Right renal cortex interstitium (tissue), 3 donors: ENCODE measurements at regions not wholly inside any gene's neighbourhood (a gene's known extent, or its start where the extent isn't known, plus 50 kb on each side); places are given as distances from the start of the nearest gene placed in this dataset.

Experiments
- DNase-seq, 3 donors: peaks; one replicate each; pipeline ENCODE4 v3.0.0-alpha.2; 2013; ENCODE audit warnings: low read depth in 3 of 3, low spot score in 2 of 3

DNA sequence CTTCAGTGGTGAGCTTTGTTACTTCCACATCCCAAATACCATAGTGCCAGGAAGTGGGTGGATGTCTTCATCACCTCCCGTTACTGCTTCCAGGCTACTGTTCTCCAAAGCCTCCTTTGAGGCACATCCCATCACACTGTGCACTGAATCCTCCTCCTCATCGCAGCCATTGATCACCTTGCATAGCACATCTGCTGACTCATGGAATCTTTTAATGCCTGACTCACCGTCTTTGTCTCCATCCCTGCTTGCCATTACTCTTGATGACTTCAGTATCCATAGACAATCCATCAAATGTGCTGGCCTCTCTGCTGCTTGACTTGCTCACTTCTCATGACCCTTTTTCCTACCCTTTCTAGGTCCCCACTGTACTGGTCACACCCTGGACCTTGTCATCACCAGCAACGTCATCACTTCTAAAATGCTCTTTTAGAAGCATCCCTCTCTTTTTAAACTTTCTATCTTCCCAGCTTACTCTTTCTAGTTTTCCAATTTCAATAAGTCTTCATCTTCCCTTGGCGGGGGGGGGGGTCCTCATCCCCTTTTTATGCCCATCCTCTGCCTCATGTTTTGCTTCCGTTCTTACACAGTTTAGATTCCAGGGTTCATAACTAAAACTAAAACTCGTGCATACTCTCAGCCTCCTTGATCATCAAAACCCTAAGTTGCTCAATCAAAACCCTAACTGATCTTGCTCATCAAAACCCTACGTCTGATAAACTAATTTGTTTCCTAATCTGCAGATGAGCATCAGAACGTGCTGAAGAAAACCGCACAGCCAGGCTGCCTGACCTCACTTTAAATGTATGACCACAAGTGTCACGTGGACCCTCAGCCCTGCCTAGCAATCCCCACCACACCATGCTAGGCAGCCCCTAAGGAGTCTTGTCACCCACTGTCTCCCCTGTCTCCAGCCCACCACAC is 289.7 kb upstream of the ZFHX3 start:
- no peak for DNase-seq

DNA sequence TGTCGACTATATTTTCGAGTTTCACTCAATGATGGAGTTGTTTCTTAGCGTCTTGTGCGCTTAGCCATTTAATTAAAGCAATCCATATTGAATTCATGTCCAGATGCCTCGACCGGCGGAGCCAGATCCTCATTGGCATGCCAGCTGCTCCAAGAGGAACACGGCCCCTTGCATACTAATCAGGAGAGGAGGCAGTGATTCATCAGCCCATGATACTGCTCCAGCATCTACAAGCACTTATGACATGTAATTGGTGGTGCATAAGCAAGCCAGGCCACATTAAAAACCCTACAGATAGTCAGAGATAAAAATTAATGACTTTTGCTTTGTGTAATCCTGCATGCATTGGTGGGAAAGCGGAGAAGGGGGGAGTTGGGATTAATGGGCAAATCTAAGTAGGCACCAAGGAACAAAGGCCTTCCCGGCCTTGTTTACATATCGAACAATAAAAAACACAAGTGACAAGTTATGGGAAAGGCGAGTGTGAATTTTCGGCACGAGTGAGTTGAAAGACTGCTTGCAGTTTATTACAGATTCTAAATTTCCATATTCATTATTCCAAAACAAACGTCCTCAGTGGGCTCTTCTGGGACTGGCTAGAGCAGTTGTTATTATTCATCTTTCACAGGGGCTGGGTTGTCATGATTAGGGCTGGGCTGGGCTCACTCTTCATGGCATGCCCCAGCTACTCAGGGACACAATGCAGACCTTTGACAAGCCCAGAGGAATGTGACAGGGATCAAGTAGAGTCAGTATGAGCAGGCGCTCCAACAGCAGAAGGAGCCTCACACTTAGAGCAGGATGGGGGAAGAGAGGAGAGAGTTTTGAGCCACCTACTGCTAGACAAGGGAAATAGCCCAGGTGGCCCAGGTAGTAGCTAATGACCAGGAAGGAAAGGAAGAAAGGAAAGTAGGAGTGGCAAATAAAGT is 281.7 kb upstream of the ZFHX3 start:
- no peak for DNase-seq

DNA sequence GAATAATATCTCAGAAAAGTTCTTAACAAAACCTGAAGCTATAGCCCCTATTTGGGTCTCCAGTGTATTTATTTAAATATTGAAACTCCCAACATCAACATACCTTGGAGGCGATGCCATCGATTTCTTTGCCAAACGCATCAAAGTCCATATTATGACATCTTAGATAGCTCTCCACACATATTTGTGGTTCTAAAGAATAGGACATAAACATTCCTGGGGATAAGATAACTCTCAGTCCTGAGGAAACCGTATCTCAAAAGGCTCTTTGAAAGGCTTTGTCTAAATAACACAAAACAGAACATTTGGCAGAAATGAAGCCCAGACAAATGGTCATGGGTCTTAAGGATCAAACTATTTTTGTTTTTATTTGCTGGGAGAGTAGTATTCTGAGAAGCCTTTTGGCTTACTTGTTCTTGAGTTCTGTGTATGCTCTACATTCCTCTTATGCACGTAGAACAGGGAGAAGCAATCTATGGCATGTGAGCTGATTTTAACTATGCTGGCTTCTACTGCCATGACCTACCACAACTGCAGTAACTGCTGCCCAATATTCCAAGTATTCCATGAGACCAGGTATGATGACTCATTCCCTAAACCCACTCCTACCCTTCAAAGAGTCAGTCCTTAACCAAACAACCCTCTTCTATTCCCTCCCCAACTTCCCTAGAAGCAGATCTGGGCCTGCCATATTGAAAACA is 279.0 kb upstream of the ZFHX3 start:
- DNase-seq: no peak

DNA sequence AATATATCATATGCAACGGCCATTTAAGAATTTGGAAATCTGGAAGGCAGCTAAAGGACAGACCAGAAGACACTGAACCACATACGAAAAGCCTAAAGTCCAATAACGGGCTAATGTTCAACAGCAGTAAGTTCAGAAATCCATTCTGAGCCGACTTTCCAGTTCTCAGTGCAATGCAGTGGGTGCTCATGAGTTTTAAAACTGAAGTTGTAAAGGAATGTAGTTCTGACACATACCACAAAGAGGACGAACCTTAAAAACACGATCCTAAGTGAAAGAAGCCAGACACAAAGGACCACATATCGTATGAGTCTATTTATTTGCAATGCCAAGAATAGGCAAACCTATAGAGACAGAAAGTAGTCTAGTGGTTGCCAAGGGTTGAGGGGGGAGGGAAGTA is 278.3 kb upstream of the ZFHX3 start:
- no peak for DNase-seq

DNA sequence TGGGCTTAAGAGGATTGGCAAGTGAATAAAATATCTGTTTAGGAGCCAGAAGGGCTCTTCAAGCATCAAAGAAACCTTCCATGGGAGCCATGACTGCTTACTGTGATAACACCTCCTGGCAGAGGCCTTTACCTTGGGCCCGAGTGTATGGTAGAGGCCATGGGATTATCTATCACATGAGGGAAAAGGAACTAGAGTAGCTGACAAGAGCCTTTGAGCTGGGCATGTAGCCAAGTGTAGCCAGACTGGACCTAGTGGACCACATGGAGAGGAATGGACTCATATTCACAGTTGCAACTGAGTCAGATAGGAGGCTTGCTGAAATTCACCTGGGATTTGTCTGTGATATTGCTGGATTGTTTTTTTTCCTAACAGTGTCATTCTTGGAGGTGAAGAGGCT is 276.0 kb upstream of the ZFHX3 start:
- DNase-seq: no peak

DNA sequence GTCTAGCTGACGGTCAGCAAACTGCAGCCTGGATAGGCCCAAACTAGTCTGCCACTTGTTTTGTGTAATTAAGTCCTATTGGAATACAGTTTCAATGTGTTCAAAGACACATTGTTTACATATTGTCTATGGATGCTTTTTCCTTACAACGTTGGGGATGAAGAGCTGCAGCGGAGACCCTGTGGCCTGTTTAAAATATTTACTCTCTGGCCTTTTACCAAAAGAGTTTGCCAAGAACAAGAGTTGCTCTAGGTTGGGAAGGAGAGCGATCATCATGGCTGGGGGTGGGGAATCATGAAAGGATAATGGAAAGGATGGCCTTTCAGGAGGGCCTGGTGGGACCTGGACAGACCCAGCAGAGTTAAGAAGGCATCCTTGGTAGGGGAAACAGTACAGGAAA is 274.9 kb upstream of the ZFHX3 start:
- no peak for DNase-seq

DNA sequence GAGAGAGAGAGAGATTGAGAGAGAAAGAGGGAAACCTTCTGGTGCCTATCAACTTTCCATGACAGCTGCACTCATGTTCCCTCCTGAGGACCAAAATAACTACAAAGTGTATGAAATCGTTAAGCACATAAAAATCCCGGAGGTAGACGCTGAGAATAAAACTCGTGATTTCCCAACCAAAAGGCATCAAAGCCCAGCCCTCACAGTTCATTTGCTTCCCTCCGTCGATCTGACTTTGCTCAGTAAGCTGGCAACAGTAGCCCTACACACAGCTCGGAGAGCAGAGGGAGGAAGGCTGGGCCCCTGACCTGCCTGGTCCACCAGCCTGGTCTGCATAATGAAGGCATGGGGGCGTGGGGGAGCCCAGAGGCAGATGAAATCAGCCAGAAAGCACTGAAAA is 273.9 kb upstream of the ZFHX3 start:
- DNase-seq: no peak

DNA sequence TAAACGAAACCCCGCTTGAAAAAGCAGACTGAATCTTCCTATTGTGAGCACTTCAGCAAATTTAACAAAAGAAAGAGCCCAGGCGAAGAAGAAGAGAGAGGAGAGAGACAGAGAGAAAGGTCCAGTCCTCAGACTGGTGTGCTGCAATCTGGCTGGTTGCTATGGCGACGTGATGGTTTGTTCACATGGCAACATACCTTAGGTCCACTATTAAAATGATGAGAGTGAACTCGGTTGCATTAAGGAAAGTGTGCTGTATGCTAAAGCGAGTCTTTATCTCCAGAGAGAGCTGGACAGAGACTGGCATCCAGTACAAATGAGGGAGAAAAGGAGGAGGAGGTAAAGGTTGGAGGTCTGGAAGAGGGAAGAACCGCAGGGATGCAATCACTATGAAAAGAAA is 271.8 kb upstream of the ZFHX3 start:
- DNase-seq: no peak

DNA sequence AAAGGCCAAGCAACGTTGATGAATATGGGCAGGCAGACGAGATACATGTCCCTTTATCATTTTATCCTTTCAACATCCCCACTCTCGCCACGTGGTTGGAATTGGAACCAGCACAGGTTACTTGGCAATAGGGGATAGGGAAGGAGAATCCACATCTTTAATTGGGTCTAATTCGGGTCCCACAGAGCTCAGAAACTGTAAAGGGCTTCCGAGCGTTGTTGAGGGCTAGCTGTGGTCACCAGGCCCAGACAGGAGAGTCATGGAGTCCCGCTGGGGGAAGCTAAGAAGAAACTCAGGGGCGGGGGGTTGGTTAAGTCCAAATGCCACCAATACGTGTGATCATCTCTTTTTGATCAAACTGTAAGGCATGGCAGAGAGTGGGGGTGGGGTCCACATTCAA is 271.3 kb upstream of the ZFHX3 start:
- no peak for DNase-seq

DNA sequence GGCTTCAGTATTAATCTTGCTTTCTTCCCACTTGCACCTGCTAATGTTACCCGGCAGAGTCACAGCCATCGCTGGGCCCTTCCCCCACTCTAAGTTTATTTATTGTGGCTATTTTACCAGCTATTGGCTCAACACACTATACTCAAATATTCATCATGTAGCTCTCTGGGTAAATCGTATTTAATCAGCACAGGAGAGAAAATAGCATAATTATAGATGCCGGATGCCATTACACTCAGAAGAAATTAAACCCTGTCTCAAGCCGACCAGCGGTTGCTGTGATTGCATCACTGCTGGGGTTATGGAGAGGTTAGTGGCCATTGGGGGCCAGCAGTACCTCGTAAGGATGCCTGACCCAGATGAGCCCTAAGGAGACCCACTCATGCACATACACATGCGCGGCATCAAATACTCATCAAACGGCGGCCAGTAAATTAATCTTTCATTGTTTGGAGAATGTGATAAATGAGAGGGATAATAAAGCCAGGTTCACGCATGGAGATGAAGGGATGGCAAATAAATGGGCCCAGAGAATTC is 269.5 kb upstream of the ZFHX3 start:
- DNase-seq: no peak

DNA sequence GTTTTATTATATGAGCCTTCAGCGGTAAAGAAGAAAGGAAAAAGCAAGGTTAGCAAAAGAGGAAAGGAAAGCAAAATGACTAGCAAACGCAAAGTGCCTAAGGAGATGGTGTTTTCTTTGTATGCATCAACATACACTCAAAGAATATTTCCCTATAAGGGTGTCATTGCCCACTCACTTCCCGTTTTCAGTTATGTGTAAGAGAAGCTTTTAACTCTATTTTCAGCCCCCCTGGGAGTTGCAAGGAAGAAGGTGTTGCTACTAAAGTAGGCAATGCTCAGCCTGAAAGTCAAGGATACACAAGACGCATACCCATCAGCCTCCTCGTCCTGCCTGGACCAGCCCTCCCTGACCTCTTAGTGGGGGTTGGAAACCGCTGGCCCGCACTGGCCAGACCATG is 267.7 kb upstream of the ZFHX3 start:
- DNase-seq: no peak

DNA sequence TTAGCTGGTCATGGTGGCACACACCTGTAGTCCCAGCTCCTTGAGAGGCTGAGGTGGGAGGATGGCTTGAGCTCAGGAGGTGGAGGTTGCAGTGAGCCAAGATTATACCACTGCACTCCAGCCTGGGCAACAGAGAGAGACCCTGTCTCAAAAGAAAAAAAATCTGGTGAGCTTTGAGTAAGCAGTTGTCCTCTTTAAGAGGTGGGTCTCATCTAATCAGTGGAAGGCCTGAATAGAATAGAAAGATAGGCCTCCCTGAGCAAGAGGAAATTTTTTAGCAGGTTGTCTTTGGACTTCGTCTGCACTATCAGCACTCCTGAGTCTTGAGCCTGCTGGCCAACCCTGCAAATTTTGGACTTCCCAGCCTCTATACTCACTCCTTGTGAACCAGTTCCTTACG is 266.0 kb upstream of the ZFHX3 start:
- no peak for DNase-seq

DNA sequence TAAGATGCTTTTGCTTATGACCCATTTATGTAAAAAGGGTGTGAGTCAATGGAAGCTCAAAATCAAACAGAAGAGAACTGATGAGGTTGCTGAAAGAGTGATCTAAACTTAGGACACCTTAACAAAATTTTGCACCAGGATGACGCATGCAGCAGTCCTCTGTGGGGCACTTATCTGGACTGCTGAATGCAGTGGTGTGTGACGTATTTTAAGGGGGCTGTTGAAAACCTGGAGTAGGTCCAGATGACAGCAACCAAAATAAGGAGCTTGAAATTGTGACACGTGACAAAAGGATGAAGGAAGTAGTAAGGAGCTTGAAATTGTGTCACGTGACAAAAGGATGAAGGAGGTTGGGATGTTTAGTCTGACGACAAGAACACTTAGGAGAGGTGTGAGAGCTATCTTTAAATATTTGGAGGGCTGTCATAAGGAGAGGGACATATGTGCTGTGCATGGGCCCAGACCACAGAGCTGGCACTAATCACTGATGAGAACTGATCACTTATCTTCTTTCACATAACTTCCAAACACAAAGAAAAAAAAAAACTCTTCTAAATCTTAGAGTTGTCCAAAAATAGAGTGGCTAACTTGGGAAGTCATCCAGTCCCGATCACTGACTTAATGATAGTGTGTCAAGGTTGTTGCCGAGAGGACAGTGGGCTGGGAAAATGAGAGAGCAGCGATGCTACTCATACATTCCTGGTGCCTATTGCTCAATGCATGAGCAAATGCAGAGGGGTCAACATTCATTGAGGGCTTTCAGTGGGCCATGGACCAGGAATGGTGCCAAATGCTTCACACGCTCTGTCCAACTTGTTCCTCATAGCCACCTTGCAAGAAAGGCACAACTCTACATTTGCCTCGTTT is 264.2 kb upstream of the ZFHX3 start:
- no peak for DNase-seq

DNA sequence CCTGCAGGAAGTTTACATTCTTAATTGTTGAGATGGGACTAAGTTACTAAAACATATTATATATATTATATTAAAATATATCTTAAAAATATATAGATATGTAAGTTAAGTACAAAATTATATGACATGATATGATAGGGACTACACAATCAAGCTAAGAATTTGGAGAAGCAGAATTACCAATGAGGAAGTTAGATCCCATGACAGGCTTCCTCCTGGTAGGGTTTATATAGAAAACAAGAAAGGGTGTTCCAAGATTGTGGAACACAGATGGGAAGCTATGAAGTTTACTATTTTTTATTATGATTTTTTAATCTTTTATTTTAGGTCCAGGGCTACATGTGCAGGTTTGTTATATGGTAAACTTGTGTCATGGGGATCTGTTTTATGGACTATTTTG is 260.8 kb upstream of the ZFHX3 start:
- no peak for DNase-seq

DNA sequence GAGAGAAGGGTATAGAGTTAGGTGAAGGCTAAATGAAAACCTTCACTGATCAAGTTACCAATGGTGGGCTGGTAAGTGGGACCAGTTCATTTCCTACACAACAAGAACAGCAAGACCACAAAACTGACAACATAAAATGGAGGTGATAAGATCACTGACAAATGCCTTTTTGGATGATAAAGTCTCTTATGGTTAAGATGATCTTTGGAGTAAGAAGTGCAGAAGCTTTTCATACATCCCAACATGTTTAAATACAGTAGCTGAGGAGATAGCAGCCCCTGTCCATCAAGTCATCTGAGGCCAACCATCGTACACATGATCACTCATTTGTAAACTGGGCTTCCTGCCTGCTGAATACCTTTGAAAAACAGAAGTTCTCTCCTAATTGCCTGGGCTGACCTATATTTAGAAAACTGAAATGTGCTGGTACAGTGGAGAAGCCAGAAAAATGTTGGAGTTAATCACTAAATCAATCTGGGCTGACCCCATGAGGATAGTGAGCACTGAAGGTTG is 259.0 kb upstream of the ZFHX3 start:
- no peak for DNase-seq

DNA sequence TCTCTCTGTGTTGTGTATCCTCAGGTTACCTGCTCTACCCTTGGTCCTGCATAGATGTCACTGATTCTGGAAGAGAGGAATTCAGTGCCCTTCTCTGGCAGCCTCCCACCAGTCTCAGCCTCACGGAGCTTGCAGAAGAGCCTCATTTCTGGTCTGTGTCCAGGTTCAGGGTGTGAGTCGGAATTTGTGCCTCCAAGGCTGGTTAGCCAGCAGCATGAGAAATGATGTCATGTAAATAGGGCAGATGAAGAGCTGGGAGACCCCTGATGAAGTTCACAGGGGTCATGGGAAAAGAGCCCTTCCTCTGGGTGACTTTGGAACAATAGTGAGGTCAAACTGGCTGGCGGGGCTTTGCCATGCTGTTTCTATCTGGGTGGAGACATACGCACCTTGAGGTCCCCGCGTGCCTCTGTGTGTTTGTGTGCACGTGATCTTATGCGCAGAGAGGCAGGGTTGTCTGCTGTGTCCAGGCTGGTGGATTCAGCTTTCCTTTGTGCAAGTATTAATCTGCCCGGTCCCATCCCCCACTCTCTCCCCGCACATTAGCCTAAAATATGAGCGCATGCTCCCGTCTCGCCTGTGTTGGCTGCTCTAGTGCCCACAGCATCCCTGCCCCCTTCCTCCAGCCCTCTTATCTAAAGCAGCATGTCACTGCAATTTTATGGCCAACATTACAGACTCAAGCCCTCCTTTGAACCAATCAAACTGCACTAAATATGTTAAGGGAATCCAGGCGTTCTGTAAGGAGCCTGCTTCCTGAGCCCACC is 256.3 kb upstream of the ZFHX3 start:
- no peak for DNase-seq

DNA sequence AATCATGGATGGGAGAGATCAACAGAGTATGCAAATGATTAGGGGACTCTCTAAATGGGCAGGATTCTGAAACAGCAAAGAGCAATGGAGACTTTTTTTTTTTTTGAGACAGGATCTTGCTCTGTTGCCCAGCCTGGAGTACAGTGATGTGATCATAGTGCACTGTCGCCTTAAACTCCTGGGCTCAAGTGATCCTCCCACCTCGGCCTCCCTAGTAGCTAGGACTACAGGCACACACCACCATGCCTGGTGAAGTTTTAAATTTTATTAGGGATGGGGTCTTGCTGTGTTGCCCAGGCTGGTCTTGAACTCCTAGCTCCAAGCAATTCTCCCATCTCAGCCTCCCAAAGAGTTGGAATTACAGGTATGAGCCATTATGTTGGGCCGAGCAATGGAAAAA is 255.0 kb upstream of the ZFHX3 start:
- DNase-seq: no peak

DNA sequence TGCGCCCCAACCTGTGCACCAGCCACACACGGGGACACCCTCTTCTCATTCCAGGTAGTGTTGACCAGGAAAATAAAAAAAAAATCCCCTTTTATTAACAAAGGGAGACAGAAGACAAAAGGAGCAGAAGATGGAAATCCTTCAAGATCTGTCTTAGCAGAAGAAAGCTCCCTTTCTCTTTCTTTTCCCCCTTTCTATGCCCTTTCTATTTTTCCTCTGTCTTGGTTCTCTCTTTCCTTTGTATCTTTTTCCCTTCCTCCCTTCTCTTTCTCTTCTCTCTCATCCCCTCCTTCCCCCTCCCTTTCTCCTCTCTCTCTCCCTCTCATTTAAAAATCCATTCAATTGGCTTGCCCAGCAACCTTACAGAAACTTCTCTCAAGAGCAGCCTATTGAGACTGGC is 254.1 kb upstream of the ZFHX3 start:
- no peak for DNase-seq

DNA sequence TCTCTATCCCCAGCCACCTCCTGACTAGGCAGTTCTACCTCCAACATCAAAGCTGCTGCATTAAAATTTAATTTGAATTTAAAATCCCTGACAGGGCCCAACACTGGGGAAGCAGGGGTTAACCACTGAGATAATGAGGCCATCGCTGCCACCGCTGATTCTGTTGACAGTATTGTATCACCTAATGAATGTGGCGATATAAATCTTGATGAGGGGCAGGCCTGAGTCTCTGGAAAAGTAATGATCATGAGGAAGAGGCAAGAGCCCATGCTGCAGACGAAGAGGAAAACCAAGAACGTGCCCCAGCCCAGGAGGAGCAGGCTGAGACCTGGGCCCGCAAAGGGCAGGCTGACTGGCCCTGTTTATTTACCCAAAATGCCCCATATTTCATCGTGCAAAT is 251.4 kb upstream of the ZFHX3 start:
- DNase-seq: no peak
